ENCODE measurements at regions not wholly inside any gene's neighbourhood (a gene's known extent, or its start where the extent isn't known, plus 50 kb on each side); places are given as distances from the start of the nearest gene placed in this dataset.

DNA sequence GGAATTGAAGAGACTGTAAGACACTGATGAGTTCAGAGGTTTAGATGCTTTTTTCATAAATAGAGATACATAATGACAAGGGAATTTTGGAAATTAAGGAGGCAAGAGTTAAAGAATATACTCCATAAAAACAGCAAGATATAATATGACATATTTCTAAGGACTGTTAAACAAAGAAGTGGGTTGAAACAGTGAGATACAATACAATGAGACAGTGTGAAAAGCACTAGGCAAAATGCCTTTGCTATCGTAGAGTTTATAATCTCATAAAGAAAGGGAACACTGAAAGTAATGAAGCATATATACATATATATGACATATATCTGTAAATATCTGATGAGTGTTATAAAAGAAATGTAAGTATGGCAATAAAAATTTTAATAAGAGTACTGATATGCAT lies 1496.2 kb downstream of the TECRL start:
- Histone ChIP-seq H3K79me2 (ENCODE audit: insufficient read depth, low read depth, low read length) (no peaks in the 10 kb centered on the region), H4K20me1 (ENCODE audit: insufficient read depth, low read length) (no peaks in the 10 kb centered on the region), H2AFZ (ENCODE audit: low read length) (no peak overlapping the region), H3K9me3 (ENCODE audit: low read length) (no peaks in the 10 kb centered on the region), H3K4me2 (ENCODE audit: low read length) (no peak overlapping the region), H3K4me3 (ENCODE audit: low read depth, low read length, poor library complexity, severe bottlenecking) (no peak overlapping the region), H3K4me1 (ENCODE audit: insufficient read depth, low read length, poor library complexity, severe bottlenecking) (no peaks in the 10 kb centered on the region), H3K36me3 (ENCODE audit: insufficient read depth, low read length) (no peaks in the 10 kb centered on the region), H3K9me2 (ENCODE audit: insufficient read depth, low read length) (no peaks in the 10 kb centered on the region), H3K27ac (ENCODE audit: low read depth, low read length, poor library complexity, severe bottlenecking) (no peak overlapping the region)
- BruUV-seq (replicated peaks) = no TSS peak
- ChIA-PET POLR2A (no interaction called here), CTCF (ENCODE audit: unreplicated experiment) (no interaction called here)
- DNase-seq (ENCODE audit: low spot score) = no peak
- intact Hi-C loops (cut with micrococcal nuclease; ENCODE audit: unreplicated experiment) = no loop called here
- TF ChIP-seq EZH2phosphoT487 (IDR thresholded peaks at IDR 0.05; ENCODE audit: borderline replicate concordance, low read depth, low read length) = no peak
- TF ChIP-seq, protein P1, sequence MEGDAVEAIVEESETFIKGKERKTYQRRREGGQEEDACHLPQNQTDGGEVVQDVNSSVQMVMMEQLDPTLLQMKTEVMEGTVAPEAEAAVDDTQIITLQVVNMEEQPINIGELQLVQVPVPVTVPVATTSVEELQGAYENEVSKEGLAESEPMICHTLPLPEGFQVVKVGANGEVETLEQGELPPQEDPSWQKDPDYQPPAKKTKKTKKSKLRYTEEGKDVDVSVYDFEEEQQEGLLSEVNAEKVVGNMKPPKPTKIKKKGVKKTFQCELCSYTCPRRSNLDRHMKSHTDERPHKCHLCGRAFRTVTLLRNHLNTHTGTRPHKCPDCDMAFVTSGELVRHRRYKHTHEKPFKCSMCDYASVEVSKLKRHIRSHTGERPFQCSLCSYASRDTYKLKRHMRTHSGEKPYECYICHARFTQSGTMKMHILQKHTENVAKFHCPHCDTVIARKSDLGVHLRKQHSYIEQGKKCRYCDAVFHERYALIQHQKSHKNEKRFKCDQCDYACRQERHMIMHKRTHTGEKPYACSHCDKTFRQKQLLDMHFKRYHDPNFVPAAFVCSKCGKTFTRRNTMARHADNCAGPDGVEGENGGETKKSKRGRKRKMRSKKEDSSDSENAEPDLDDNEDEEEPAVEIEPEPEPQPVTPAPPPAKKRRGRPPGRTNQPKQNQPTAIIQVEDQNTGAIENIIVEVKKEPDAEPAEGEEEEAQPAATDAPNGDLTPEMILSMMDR (conservative IDR thresholded peaks at IDR 0.05; ENCODE audit: low read length) = no peak

DNA sequence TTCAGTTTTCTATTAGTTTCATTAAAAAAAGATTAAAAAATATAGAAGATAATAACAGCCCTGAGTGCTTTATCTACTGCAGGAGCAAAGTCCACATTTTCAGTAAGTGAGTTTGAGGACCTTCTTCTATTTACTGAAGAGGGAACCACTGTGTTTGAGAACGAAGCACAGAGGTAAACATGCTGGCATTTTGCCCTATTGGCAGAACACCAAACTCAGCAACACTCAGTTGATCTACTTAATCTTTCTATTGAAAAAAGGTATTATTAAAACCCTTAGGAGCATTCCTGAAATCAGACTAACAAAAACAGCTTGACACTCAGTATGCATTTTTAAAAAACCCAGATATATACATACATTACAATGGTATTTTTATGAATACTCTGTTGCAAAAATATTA lies 1496.7 kb downstream of the TECRL start:
- Histone ChIP-seq H3K36me3 (ENCODE audit: insufficient read depth, low read length) (no peaks in the 10 kb centered on the region), H3K4me1 (ENCODE audit: insufficient read depth, low read length, poor library complexity, severe bottlenecking) (no peaks in the 10 kb centered on the region), H3K4me3 (ENCODE audit: low read depth, low read length, poor library complexity, severe bottlenecking) (no peak overlapping the region), H4K20me1 (ENCODE audit: insufficient read depth, low read length) (no peaks in the 10 kb centered on the region), H3K4me2 (ENCODE audit: low read length) (no peak overlapping the region), H3K9me3 (ENCODE audit: low read length) (no peaks in the 10 kb centered on the region), H2AFZ (ENCODE audit: low read length) (no peak overlapping the region), H3K9me2 (ENCODE audit: insufficient read depth, low read length) (no peaks in the 10 kb centered on the region), H3K27ac (ENCODE audit: low read depth, low read length, poor library complexity, severe bottlenecking) (no peak overlapping the region), H3K79me2 (ENCODE audit: insufficient read depth, low read depth, low read length) (no peaks in the 10 kb centered on the region)
- CTCF ChIA-PET (ENCODE audit: unreplicated experiment) = no interaction called here
- TF ChIP-seq EZH2phosphoT487 (IDR thresholded peaks at IDR 0.05; ENCODE audit: borderline replicate concordance, low read depth, low read length) = no peak
- TF ChIP-seq, protein P1 (conservative IDR thresholded peaks at IDR 0.05; ENCODE audit: low read length) = no peak
- POLR2A ChIA-PET = no interaction called here
- intact Hi-C loops (cut with micrococcal nuclease; ENCODE audit: unreplicated experiment) = no loop called here
- no peak for DNase-seq (ENCODE audit: low spot score)
- no TSS peak for BruUV-seq (replicated peaks)

- TF ChIP-seq, protein P1 (conservative IDR thresholded peaks at IDR 0.05; ENCODE audit: low read length) = no peak
- no peak for TF ChIP-seq EZH2phosphoT487 (IDR thresholded peaks at IDR 0.05; ENCODE audit: borderline replicate concordance, low read depth, low read length)
- intact Hi-C loops (cut with micrococcal nuclease; ENCODE audit: unreplicated experiment) = no loop called here
- Histone ChIP-seq H3K4me3 (ENCODE audit: low read depth, low read length, poor library complexity, severe bottlenecking) (no peak overlapping the region), H3K9me2 (ENCODE audit: insufficient read depth, low read length) (no peaks in the 10 kb centered on the region), H3K4me2 (ENCODE audit: low read length) (no peak overlapping the region), H3K4me1 (ENCODE audit: insufficient read depth, low read length, poor library complexity, severe bottlenecking) (no peaks in the 10 kb centered on the region), H4K20me1 (ENCODE audit: insufficient read depth, low read length) (no peaks in the 10 kb centered on the region), H3K27ac (ENCODE audit: low read depth, low read length, poor library complexity, severe bottlenecking) (no peak overlapping the region), H3K9me3 (ENCODE audit: low read length) (no peaks in the 10 kb centered on the region), H2AFZ (ENCODE audit: low read length) (no peak overlapping the region), H3K79me2 (ENCODE audit: insufficient read depth, low read depth, low read length) (no peaks in the 10 kb centered on the region), H3K36me3 (ENCODE audit: insufficient read depth, low read length) (no peaks in the 10 kb centered on the region)
- POLR2A ChIA-PET = no interaction called here
- no peak for DNase-seq (ENCODE audit: low spot score)
- no TSS peak for BruUV-seq (replicated peaks)
- CTCF ChIA-PET (ENCODE audit: unreplicated experiment) = no interaction called here
Measured at GRCh38 chr4:62909238-62909637, 1500.0 kb downstream of the TECRL start.

Measured in OCI-LY7 (cell line).